Mononuclear cell (primary cell): ENCODE measurements at regions not wholly inside any gene's neighbourhood (a gene's known extent, or its start where the extent isn't known, plus 50 kb on each side); places are given as distances from the start of the nearest gene placed in this dataset.

Experiments used
- H3K27me3 ChIP-seq: 2 replicates; pipeline ENCODE4 v1.6.0; 2011; ENCODE audit warnings: low read length, control low read depth; ENCODE audit not compliant: insufficient read depth
- H3K4me1 ChIP-seq: 2 replicates; pipeline ENCODE4 v1.5.1; 2011; ENCODE audit warnings: mild to moderate bottlenecking, low read length, control low read depth; ENCODE audit not compliant: insufficient read depth
- H3K4me3 ChIP-seq: 2 replicates; pipeline ENCODE4 v1.5.1; 2011; ENCODE audit warnings: mild to moderate bottlenecking, low read length, moderate library complexity
- H3K9me3 ChIP-seq: 2 replicates; pipeline ENCODE4 v1.5.1; 2011; ENCODE audit warnings: low read depth, mild to moderate bottlenecking, control low read depth, low read length

- Histone ChIP-seq H3K4me3 (no peak overlapping the region), H3K9me3 (no peaks in the 10 kb centered on the region)
Observed at GRCh38 chr11:115581871-115582639, 77.8 kb upstream of the CADM1 start.

DNA sequence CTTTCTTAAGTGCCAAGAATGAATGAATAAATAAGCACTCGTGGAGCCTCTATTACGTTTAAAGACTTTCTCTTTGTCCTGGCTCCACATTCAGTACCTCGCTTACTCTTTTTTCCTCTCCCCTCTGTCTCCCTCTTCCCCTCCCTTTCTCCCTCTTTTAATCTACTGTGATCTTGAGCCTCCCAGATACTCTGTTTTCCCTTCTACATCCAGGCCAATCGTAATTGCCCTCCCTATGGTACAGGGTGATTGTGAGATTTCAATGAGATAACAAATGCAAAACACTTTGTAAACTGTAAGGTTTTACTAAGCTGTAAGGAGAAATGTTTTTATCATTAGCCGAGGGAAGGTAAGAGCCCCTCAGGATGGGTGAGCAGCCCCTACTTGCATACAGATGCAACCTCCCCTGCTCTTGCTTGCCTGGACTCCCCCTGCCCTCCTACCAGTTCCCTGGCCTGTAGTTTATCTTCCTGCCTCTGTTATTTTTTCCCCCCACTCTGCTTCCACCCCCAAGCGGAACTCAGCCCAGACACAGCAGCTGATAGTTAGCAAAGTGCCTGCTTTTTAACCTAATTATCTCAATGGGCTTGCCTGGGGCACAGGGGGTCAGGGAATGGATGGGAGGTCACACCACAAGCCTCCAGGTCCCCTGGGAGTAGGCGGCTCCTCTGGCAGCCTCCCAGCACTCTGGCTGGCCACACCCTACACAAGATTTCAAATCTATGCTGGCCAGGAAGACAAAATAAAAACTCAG is 76.9 kb upstream of the CADM1 start:
- H3K4me3 ChIP-seq, result no peak overlapping the region
- H3K27me3 ChIP-seq, result no peaks in the 10 kb centered on the region
- H3K4me1 ChIP-seq, result no peaks in the 10 kb centered on the region
- no peaks in the 10 kb centered on the region for H3K9me3 ChIP-seq

More at GRCh38 chr11:115581871-115582639, 77.8 kb upstream of the CADM1 start:
- H3K4me1 ChIP-seq, result no peaks in the 10 kb centered on the region
- no peaks in the 10 kb centered on the region for H3K27me3 ChIP-seq

DNA sequence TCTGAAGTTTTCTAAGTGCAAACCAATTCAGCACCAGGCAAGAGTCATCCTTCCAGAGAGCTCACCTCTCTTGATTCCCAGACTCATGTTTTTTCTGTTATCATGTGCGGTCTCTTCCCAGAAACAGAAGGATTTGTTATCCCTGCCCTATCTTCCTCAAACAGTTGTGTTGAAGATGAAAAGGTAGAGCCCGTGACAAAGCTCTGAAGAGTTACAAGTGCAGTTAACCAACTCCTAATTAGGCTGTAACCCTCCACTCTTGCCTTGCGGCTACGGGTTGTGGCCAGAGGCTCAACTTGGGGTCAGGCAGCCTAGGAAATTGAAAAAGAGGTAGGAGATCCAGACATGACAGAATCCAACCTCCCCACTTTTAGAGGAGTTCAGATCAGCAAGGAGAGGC is 76.2 kb upstream of the CADM1 start:
- H3K27me3 ChIP-seq, result no peaks in the 10 kb centered on the region
- H3K4me1 ChIP-seq, result no peaks in the 10 kb centered on the region
- no peaks in the 10 kb centered on the region for H3K9me3 ChIP-seq
- H3K4me3 ChIP-seq, result no peak overlapping the region

- H3K4me1 ChIP-seq, result no peaks in the 10 kb centered on the region
- H3K27me3 ChIP-seq, result no peaks in the 10 kb centered on the region
- no peak overlapping the region for H3K4me3 ChIP-seq
- no peaks in the 10 kb centered on the region for H3K9me3 ChIP-seq
Observed at GRCh38 chr11:115579181-115579825, 75.1 kb upstream of the CADM1 start.

DNA sequence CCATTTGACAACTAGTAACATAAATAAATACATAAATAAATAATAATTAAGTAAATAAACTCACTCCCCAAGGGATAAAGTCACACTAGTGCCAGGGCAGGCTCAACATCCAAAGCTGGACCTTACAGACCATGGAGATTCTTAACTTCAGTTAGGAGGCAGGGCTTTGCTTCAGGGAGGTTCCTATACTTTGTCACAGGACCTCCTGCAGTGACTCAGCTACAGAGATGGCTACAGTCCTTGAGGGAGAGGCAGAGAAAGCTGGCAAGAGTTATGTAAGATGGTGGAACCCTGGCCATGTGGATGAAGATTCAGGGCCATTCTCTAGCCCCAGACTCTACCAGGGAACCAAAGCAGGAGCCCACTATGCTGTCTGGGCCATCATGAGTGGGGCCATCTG is 74.1 kb upstream of the CADM1 start:
- H3K4me1 ChIP-seq, result no peaks in the 10 kb centered on the region
- H3K4me3 ChIP-seq, result no peak overlapping the region
- no peaks in the 10 kb centered on the region for H3K27me3 ChIP-seq
- H3K9me3 ChIP-seq, result no peaks in the 10 kb centered on the region

DNA sequence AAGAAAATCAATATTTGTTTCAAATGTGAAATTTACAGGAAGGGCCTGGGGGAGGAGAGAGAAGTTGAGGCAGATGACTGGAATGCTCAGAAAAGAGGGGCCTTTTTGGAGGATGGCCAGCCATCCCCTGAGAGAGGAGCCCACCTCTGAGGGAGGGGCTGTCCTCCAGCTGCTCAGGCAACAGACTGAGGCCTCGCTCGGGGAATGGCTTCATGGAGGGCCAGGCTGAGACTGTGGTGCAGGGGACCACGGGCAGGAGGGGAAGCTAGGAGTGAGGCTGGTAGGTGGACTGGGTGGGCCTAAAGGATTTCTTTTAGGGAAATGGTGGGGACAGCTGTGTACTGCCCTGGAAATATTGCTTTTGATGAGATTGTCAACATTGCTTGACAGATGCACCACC is 73.5 kb upstream of the CADM1 start:
- no peak overlapping the region for H3K4me3 ChIP-seq
- no peaks in the 10 kb centered on the region for H3K9me3 ChIP-seq
- H3K27me3 ChIP-seq, result no peaks in the 10 kb centered on the region
- no peaks in the 10 kb centered on the region for H3K4me1 ChIP-seq

- H3K9me3 ChIP-seq, result no peaks in the 10 kb centered on the region
- no peak overlapping the region for H3K4me3 ChIP-seq
- no peaks in the 10 kb centered on the region for H3K27me3 ChIP-seq
- no peaks in the 10 kb centered on the region for H3K4me1 ChIP-seq
Observed at GRCh38 chr11:115576606-115577380, 72.6 kb upstream of the CADM1 start.

GRCh38 chr11:115572551-115572950 is 68.3 kb upstream of the CADM1 start:
- no peaks in the 10 kb centered on the region for H3K4me1 ChIP-seq

DNA sequence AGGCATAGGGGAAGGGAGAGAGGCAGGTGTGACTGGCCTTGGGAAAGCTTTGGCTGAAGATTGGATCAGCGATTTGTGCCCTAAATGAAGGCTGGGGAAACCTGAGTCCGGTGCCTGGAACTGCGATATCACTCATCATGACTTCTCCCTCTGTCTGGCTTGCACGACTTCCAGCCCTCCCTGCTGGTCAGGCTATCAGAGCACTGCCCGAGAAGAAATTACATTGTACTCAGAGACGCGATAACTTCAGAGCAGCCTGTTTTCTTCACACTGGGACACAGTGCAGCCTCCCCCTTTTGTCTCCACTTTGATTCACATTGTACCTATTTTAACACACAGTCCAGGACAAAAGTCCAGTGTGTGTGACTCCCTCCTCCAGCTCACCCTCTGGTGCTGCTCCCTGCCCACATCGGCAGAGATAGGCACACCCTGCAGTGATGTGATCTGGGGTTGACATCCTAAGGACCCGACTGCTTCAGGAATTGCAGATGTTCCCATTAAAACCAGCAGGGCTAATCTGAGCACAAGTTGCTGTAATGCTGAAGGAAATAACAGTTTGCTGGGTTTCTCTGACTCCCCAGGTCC is 62.1 kb upstream of the CADM1 start:
- Histone ChIP-seq H3K4me3 (no peak overlapping the region), H3K9me3 (no peaks in the 10 kb centered on the region), H3K27me3 (no peaks in the 10 kb centered on the region), H3K4me1 (no peaks in the 10 kb centered on the region)

More at GRCh38 chr11:115572551-115572950, 68.3 kb upstream of the CADM1 start:
- Histone ChIP-seq H3K9me3 (no peaks in the 10 kb centered on the region), H3K4me3 (no peak overlapping the region), H3K27me3 (no peaks in the 10 kb centered on the region)

- Histone ChIP-seq H3K4me3 (no peak overlapping the region), H3K4me1 (no peaks in the 10 kb centered on the region), H3K27me3 (no peaks in the 10 kb centered on the region), H3K9me3 (no peaks in the 10 kb centered on the region)
Observed at GRCh38 chr11:115564851-115565250, 60.6 kb upstream of the CADM1 start.

- no peaks in the 10 kb centered on the region for H3K9me3 ChIP-seq
- no peaks in the 10 kb centered on the region for H3K27me3 ChIP-seq
- no peak overlapping the region for H3K4me3 ChIP-seq
- H3K4me1 ChIP-seq, result no peaks in the 10 kb centered on the region
Observed at GRCh38 chr11:115561116-115561515, 56.9 kb upstream of the CADM1 start.

DNA sequence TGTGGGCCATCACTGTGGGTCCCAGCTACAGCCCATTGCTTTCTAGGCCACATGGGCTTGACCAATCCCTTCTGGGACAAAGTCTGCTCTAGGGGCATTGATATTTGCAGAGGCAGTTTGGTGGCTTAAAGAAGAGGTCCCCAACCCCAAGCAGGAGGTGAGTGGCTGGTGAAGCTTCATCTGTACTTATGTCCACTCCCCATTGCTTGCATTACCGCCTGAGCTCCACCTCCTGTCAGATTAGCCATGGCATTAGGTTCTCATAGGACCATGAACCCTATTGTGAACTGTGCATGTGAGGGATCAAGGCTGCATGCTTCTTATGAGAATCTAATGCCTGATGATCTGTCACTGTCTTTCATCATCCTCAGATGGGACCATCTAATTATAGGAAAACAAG is 54.4 kb upstream of the CADM1 start:
- no peaks in the 10 kb centered on the region for H3K4me1 ChIP-seq
- H3K27me3 ChIP-seq, result no peaks in the 10 kb centered on the region
- no peaks in the 10 kb centered on the region for H3K9me3 ChIP-seq
- no peak overlapping the region for H3K4me3 ChIP-seq

- no peaks in the 10 kb centered on the region for H3K4me1 ChIP-seq
- no peaks in the 10 kb centered on the region for H3K9me3 ChIP-seq
- no peaks in the 10 kb centered on the region for H3K27me3 ChIP-seq
- no peak overlapping the region for H3K4me3 ChIP-seq
Observed at GRCh38 chr11:115557681-115558080, 53.5 kb upstream of the CADM1 start.

DNA sequence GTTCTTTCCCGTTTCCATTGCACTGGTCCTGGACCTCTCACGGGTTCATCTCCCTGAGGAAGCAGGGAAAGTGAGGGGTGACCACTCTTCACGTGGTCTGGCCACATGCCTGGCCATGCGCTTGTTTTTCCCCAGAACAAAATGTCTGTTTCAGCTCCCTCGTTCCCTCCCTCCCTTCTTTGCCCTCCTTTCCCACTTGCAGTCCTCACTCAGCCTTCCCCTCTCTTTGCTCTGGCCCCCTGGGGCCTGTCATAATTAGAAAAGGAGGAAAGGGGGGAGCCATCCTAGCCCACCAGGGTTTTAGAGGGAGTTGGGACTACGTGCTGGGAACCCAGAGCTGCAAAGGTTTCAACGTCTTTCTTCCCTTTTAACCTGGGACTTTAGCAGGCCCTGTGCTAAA is 52.8 kb upstream of the CADM1 start:
- H3K4me3 ChIP-seq, result no peak overlapping the region
- H3K9me3 ChIP-seq, result no peaks in the 10 kb centered on the region
- H3K27me3 ChIP-seq, result no peaks in the 10 kb centered on the region
- no peaks in the 10 kb centered on the region for H3K4me1 ChIP-seq
